Ovary (tissue), 3 donors: ENCODE measurements at regions not wholly inside any gene's neighbourhood (a gene's known extent, or its start where the extent isn't known, plus 50 kb on each side); places are given as distances from the start of the nearest gene placed in this dataset.

Experiments
- POLR2A ChIP-seq: fragments of 450-650 bp; IDR thresholded peaks from one replicate; pipeline ENCODE4 v1.6.1; 2017; ENCODE audit warnings: antibody characterized with exemption, mild to moderate bottlenecking, moderate library complexity
- TF ChIP-seq, protein P1 (sequence below), 3 donors: fragments of 450-650 bp in 2 of 3; fragments of 200-600 bp in 1 of 3; IDR thresholded peaks; one replicate each; pipeline versions ENCODE4 v1.5.1 to v1.8.0; 2016 to 2022; ENCODE audit warnings: antibody characterized with exemption in 3 of 3, mild to moderate bottlenecking in 1 of 3
- donor health status: DM: no; HTN: no; CAD: no.

DNA sequence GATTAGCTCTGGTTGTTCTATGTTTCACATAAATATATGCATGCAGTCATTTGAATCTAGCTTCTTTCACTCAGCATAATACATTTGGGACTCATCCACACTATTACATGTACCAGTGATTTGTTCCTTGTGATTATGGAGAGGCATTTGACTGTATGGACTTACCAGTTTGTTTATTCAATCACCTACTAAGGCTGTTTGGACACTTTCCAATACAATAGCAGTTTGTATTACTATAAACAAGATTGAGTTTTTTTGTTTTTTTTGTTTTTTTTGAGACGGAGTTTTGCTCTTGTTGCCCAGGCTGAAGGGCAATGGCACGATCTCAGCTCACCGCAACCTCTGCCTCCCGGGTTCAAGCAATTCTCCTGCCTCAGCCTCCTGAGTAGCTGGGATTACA, 109.8 kb upstream of the DST start:
- no peak for TF ChIP-seq POLR2A
- TF ChIP-seq, protein P1, sequence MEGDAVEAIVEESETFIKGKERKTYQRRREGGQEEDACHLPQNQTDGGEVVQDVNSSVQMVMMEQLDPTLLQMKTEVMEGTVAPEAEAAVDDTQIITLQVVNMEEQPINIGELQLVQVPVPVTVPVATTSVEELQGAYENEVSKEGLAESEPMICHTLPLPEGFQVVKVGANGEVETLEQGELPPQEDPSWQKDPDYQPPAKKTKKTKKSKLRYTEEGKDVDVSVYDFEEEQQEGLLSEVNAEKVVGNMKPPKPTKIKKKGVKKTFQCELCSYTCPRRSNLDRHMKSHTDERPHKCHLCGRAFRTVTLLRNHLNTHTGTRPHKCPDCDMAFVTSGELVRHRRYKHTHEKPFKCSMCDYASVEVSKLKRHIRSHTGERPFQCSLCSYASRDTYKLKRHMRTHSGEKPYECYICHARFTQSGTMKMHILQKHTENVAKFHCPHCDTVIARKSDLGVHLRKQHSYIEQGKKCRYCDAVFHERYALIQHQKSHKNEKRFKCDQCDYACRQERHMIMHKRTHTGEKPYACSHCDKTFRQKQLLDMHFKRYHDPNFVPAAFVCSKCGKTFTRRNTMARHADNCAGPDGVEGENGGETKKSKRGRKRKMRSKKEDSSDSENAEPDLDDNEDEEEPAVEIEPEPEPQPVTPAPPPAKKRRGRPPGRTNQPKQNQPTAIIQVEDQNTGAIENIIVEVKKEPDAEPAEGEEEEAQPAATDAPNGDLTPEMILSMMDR (IDR thresholded peaks at IDR 0.05): no peak
